ENCODE measurements at regions not wholly inside any gene's neighbourhood (a gene's known extent, or its start where the extent isn't known, plus 50 kb on each side); places are given as distances from the start of the nearest gene placed in this dataset.

DNA sequence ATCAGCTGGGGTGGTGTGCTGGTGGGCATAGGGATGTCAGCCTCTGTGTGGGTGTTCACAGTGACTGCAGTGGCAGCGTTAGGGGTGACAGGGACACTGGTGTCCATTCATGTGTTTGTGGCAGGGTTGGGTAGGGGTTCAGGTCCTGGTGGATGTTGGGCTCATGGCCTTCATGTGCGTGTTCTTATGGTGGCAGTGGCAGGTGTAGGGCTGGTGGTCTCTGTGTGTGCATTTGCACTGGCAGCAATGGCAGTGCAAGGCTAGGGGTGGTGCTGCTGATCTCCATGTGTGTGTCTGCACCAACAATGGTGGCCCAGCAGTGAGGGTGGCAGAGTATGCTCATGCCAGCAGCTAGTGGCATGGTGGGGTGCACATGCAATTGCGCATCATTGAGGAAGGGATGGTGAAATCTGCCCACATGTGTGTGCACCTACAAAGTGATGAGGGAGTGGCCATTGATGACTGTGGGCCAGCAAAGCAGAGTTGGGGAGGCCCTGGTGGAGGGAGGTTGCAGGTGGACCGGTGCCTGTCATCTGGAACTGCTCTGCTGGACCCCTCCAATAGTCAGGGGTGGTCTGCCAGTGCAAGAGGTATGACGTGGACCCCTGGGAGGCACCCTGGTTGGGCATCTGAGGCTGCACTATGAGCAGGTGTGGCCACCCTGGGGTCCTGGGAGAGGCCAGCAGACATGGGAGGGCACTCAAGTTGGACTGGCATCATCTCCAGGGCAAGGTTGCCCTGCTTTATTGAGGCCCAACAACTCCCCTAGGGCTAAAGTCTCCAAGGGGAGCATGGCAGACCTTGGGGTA is 182.9 kb downstream of the TTC6 start:
- POLR2A ChIA-PET: no interaction called here
- H3K36me3 ChIP-seq (ENCODE audit: control insufficient read depth in 2 of 2, insufficient read depth in 1 of 2, low read length in 2 of 2): no peaks in the 10 kb centered on the region
- H3K27ac ChIP-seq (ENCODE audit: extremely low read depth, low read depth, low read length): no peak overlapping the region
- CTCF ChIA-PET: no interaction called here
- no peak for TF ChIP-seq ZNF510 (tag by site-specific recombination; IDR thresholded peaks at IDR 0.05; ENCODE audit: insufficient replicate concordance)
- no peak for TF ChIP-seq SP3 (tag by site-specific recombination; IDR thresholded peaks at IDR 0.05)
- TF ChIP-seq ZNF48 (tag by site-specific recombination; IDR thresholded peaks at IDR 0.05): no peak
- TF ChIP-seq ZSCAN23 (tag by site-specific recombination; IDR thresholded peaks at IDR 0.05): no peak
- no peak for TF ChIP-seq KLF7 (tag by site-specific recombination; IDR thresholded peaks at IDR 0.05; ENCODE audit: borderline replicate concordance)
- no peaks in the 10 kb centered on the region for H3K9me3 ChIP-seq (ENCODE audit: control insufficient read depth, insufficient read depth, low read depth, low read length)
- no peaks in the 10 kb centered on the region for H3K4me1 ChIP-seq (ENCODE audit: control insufficient read depth, insufficient read depth, low read length)
- no peak overlapping the region for H3K4me3 ChIP-seq (ENCODE audit: low read depth, low read length)

DNA sequence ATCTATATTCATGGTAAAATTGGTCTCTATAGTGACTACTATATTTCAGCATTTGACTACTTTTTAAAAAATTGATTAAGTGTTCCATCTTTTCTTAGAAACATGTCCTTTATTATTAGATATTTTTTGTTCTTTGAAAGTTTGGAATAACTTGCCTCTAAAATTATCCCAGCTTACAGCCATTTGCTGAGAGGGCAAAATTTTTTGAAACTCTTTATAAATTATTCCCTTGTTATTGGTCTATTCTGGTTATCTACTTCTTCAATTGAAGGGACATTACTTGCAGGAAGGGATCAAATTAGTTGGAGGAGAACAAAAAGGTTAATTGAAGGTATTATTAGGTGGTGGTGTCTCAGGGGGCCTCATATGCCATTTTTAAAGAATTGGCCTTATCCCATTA is 184.1 kb downstream of the TTC6 start:
- H3K4me1 ChIP-seq (ENCODE audit: control insufficient read depth, insufficient read depth, low read length): no peaks in the 10 kb centered on the region
- ChIA-PET CTCF (no interaction called here), POLR2A (no interaction called here)

More for the DNA sequence above, 184.1 kb downstream of the TTC6 start:
- H3K4me3 ChIP-seq (ENCODE audit: low read depth, low read length): no peak overlapping the region
- no peaks in the 10 kb centered on the region for H3K36me3 ChIP-seq (ENCODE audit: control insufficient read depth in 2 of 2, insufficient read depth in 1 of 2, low read length in 2 of 2)
- no peak overlapping the region for H3K27ac ChIP-seq (ENCODE audit: extremely low read depth, low read depth, low read length)
- TF ChIP-seq, protein P1, sequence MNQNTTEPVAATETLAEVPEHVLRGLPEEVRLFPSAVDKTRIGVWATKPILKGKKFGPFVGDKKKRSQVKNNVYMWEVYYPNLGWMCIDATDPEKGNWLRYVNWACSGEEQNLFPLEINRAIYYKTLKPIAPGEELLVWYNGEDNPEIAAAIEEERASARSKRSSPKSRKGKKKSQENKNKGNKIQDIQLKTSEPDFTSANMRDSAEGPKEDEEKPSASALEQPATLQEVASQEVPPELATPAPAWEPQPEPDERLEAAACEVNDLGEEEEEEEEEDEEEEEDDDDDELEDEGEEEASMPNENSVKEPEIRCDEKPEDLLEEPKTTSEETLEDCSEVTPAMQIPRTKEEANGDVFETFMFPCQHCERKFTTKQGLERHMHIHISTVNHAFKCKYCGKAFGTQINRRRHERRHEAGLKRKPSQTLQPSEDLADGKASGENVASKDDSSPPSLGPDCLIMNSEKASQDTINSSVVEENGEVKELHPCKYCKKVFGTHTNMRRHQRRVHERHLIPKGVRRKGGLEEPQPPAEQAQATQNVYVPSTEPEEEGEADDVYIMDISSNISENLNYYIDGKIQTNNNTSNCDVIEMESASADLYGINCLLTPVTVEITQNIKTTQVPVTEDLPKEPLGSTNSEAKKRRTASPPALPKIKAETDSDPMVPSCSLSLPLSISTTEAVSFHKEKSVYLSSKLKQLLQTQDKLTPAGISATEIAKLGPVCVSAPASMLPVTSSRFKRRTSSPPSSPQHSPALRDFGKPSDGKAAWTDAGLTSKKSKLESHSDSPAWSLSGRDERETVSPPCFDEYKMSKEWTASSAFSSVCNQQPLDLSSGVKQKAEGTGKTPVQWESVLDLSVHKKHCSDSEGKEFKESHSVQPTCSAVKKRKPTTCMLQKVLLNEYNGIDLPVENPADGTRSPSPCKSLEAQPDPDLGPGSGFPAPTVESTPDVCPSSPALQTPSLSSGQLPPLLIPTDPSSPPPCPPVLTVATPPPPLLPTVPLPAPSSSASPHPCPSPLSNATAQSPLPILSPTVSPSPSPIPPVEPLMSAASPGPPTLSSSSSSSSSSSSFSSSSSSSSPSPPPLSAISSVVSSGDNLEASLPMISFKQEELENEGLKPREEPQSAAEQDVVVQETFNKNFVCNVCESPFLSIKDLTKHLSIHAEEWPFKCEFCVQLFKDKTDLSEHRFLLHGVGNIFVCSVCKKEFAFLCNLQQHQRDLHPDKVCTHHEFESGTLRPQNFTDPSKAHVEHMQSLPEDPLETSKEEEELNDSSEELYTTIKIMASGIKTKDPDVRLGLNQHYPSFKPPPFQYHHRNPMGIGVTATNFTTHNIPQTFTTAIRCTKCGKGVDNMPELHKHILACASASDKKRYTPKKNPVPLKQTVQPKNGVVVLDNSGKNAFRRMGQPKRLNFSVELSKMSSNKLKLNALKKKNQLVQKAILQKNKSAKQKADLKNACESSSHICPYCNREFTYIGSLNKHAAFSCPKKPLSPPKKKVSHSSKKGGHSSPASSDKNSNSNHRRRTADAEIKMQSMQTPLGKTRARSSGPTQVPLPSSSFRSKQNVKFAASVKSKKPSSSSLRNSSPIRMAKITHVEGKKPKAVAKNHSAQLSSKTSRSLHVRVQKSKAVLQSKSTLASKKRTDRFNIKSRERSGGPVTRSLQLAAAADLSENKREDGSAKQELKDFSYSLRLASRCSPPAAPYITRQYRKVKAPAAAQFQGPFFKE (tag by site-specific recombination; IDR thresholded peaks at IDR 0.05; ENCODE audit: borderline replicate concordance): no peak
- no peak for TF ChIP-seq ZNF600 (tag by site-specific recombination; IDR thresholded peaks at IDR 0.05)
- TF ChIP-seq ZNF777 (tag by site-specific recombination; IDR thresholded peaks at IDR 0.05; ENCODE audit: borderline replicate concordance): no peak
- no peak for TF ChIP-seq KLF7 (tag by site-specific recombination; IDR thresholded peaks at IDR 0.05; ENCODE audit: borderline replicate concordance)
- no peak for TF ChIP-seq SALL2 (tag by site-specific recombination; IDR thresholded peaks at IDR 0.05; ENCODE audit: borderline replicate concordance)
- TF ChIP-seq ZNF184 (tag by site-specific recombination; IDR thresholded peaks at IDR 0.05): no peak
- TF ChIP-seq CTCF (tag by site-specific recombination; IDR thresholded peaks at IDR 0.05): no peak
- no peak for TF ChIP-seq ZNF658 (tag by site-specific recombination; IDR thresholded peaks at IDR 0.05)
- no peak for TF ChIP-seq ZNF140 (tag by site-specific recombination; IDR thresholded peaks at IDR 0.05)
- H3K9me3 ChIP-seq (ENCODE audit: control insufficient read depth, insufficient read depth, low read depth, low read length): no peaks in the 10 kb centered on the region
